ENCODE measurements at regions not wholly inside any gene's neighbourhood (a gene's known extent, or its start where the extent isn't known, plus 50 kb on each side); places are given as distances from the start of the nearest gene placed in this dataset.

- DNase-seq (ENCODE audit: low read depth in 3 of 3) = no peak
Observed at GRCh38 chr13:105232439-105232838, 1303.0 kb downstream of the EFNB2 start.

DNA sequence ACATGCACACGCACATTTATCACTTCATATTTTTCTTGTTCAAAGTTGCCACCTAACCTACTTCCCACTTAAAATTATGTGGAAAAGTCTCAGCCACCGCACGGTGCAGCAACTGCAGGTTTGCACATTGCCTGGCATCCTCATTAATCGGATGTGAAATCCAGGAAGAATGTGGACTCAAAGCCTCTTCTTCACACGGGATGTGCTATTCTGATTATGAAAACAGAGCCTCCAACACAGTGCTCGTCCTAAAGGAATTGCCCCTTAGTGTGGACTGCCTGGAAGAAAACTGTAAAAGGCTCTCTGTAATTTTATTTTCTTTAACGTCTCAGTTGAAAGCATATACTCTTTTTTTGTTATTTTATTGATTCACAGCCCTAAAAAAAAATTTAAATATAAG, 1303.5 kb downstream of the EFNB2 start:
- no peak for DNase-seq (ENCODE audit: low read depth in 3 of 3)

GRCh38 chr13:105231579-105231978, 1303.9 kb downstream of the EFNB2 start:
- DNase-seq (ENCODE audit: low read depth in 3 of 3) = no peak

DNA sequence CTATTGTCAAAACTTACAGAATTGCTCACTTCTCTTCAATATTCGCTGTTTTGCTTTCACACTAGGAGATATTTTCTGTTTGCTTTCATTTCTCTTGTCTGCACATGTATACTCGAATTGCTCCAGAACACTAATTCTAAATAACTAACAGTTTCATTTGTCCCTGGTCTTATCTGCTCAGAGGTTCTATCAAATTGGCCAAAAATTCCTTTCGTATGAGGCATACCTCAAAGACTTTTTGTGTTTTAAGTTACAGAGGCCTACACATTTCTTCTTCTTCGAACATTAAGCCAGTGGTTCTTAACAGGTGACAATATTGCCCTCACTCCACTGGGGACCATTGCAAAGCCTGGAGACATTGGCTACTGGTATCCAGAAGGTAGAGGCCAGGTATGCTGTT, 1314.6 kb downstream of the EFNB2 start:
- no peak for DNase-seq (ENCODE audit: low read depth in 3 of 3)

DNA sequence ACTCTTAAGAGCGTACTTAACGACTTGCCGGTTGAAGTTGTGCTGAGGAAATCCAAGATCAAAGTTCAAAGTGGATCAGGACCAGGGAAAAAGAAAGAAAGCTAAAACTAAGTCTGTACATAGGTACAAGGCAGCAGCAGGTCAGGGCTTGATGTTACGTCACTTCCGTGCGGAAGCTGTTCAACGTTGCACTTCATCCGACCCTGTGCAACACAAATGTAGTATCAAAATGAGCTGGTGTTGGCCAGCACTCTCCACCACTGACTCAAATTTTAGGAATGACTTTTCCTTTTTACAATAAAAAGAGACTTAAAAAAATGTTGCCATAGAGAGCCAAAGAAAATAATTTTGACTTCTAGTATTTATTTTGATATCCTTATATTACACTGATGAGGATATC, 1315.4 kb downstream of the EFNB2 start:
- DNase-seq (ENCODE audit: low read depth in 3 of 3) = no peak

DNA sequence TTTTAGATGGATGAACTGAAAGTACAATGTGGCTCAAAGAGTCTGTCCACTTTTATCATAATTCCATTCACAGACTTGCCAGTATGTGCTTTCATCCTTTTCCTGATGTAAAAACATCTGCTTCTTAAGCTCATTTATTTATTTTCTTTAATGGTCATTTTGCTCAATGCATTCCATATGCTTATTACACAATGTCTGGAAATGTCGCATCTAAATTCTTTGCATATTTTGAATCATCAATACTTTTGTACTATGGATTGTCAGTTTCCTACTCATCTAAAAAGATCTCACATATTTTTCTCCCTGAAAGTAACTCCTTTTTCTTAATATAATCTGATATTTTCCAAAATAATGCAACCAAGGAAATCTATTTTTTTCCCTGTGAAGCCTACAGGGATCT, 1315.8 kb downstream of the EFNB2 start:
- no peak for DNase-seq (ENCODE audit: low read depth in 3 of 3)

GRCh38 chr13:105213512-105213911, 1322.0 kb downstream of the EFNB2 start:
- no peak for DNase-seq (ENCODE audit: low read depth in 3 of 3)

- no peak for DNase-seq (ENCODE audit: low read depth in 3 of 3)
Observed at GRCh38 chr13:105207572-105208293, 1327.7 kb downstream of the EFNB2 start.

- no peak for DNase-seq (ENCODE audit: low read depth in 3 of 3)
Observed at GRCh38 chr13:105202354-105202753, 1333.1 kb downstream of the EFNB2 start.

DNA sequence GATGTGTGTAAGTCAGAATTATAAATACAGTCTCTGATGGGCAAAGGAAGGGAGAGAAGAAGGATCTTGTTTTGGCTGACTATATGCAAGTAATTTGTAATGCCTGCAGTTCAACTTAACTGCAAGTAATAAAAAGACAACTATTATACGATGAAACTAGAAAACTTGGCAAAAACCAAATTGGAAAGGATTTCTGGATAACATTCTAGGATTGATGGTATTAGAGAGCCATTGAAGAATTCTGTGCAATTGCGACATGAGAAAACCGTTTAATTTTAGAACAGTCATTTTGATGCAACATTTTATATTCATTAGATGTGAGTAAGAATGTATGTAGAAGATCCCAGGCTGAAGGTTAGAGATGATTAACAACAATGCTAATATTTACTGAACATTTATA, 1334.1 kb downstream of the EFNB2 start:
- no peak for DNase-seq (ENCODE audit: low read depth in 3 of 3)

GRCh38 chr13:105200181-105200580, 1335.3 kb downstream of the EFNB2 start:
- DNase-seq (ENCODE audit: low read depth in 3 of 3) = no peak

GRCh38 chr13:105196052-105196451, 1339.4 kb downstream of the EFNB2 start:
- no peak for DNase-seq (ENCODE audit: low read depth in 3 of 3)

GRCh38 chr13:105193026-105193425, 1342.4 kb downstream of the EFNB2 start:
- DNase-seq (ENCODE audit: low read depth in 3 of 3) = no peak

GRCh38 chr13:105184201-105184600, 1351.3 kb downstream of the EFNB2 start:
- DNase-seq (ENCODE audit: low read depth in 3 of 3) = no peak

DNA sequence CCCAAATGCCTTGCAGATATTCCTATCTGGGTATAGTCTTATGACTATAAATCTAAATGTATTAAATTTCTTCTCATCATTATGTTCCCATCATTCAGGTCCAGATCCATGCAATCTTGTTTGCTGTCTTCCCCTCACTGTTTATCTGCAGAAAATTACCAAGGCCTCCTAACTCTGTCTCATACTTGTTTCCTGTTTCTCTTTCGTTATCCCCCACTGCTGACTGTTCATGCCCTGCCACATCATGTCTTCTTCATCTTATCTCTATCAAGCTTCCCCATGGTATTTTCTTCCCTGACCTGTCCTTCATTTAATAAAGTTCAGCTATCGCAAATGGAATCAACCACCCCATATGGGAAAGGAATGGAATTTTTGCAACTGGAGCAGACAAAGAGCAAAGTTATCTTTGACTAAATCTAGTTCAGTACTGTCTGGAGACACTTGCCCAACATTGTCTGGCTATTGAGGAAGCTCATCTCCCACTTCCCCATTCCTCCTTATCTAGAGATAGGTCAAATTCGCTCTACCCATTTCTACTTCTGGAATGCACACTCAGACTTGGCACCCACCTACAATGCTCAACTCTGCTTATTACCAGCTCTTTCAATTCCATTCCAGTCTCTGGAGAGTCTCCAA, 1358.1 kb downstream of the EFNB2 start:
- DNase-seq (ENCODE audit: low read depth in 3 of 3) = no peak

- no peak for DNase-seq (ENCODE audit: low read depth in 3 of 3)
Observed at GRCh38 chr13:105170438-105170837, 1365.0 kb downstream of the EFNB2 start.

DNA sequence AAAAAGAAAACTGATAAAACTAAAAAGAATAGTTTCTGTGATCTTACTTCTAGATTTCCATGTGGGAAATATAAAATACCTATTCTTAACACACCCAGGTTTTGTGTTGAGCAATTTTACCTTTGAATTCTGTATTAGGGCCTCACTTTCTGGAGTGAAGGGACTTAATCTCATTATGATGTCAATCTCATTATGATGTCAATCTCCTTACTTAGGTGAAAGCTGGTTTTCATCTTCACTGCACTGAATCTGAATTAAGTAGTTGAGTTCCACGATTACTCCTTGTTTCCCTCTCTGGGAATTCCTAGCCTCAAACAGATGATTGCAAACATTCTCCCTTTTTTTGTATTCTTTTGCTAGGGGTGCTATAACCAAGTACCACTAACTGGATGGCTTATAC, 1367.2 kb downstream of the EFNB2 start:
- no peak for DNase-seq (ENCODE audit: low read depth in 3 of 3)

GRCh38 chr13:105167385-105167784, 1368.1 kb downstream of the EFNB2 start:
- no peak for DNase-seq (ENCODE audit: low read depth in 3 of 3)

DNA sequence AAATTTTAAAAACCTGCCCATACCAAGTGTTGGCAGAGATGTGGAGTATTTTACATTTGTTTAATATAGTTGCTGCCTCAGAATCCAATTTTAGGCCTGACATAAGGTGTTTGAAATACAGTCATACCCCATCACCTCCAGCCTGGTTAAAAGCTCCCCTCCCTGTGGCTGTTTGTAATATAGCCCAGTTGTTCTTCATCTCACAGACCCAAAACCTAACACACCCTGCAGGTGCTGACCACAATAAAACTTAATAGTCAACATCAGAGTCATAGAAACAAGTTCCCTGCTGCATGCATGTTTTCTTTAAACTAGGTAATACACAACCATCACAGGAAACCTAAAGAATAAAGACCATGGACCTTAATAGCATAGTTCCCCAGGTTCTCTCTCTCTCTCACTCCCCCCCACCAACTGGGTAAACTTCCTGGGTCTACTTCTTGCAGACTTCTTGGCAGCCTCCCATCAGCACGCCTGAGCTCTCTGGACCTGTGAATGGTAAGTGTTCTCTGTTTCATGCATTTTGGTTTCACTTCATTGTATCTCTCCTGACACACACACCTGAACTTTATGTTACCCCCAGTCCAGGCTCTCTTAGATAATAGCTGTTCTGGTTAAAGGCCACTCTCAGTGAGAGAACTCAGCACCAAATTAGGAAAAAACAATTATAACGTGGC, 1369.9 kb downstream of the EFNB2 start:
- DNase-seq (ENCODE audit: low read depth in 3 of 3) = no peak

DNA sequence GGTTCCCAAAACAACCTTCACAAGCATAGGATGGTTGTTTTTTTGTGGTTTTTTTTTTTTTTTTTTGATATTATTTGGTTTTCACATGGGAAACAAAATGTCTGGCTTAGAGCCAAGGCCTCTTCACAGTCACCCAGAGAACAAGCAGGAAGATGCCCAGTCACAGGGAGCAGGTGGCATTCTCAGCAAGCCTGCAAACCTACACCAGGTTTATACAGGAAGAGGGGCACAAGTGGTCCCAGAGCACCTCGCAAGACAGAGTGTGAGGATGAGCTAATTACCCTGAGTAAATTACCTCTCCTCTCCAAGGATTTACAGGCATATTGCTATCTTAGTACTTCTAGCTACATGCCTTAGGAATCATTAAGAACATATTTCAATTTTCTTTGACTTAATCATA, 1375.6 kb downstream of the EFNB2 start:
- DNase-seq (ENCODE audit: low read depth in 3 of 3) = no peak

DNA sequence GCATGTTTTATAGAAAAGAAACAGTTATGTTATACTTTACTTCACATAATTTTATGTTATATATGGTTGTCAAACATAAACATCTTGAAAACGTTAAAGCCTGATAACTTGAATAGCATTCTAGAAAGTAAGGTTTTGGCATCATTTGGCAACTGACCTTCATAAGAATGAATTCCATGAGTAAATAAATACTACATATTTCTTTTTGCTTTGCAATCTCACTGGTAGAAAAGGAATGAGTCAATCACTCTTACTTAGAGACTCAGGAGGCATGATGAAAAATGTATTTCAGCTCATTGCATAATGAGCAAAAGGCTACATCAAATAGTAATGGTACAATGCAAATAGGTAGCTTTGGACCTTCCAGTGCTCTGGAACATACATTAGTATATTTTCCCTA, 1381.9 kb downstream of the EFNB2 start:
- DNase-seq (ENCODE audit: low read depth in 3 of 3) = no peak

- DNase-seq (ENCODE audit: low read depth in 3 of 3) = no peak
Observed at GRCh38 chr13:105151639-105152038, 1383.8 kb downstream of the EFNB2 start.

DNA sequence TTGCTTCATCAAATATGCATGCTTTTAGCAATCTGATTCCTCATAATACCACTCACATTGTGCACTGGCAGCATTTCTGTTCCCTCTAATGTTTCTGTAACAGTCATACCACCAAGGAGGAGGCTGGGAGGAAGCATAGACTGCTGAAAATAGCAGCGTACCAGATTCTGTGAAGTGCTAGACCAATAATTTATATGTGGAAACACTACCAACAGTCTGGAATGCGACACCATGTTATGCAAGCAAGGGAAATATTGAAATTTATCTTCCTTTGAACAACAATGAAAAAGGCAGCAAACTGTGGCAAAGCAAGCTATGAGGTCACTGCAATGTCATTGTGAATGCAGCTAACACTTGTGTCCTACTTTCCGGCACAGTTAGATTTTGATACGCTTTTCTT, 1388.0 kb downstream of the EFNB2 start:
- no peak for DNase-seq (ENCODE audit: low read depth in 3 of 3)
